IPS-18c (cell line): ENCODE measurements at regions not wholly inside any gene's neighbourhood (a gene's known extent, or its start where the extent isn't known, plus 50 kb on each side); places are given as distances from the start of the nearest gene placed in this dataset.
"Not testable (repeated sequence)": the region's sequence is repeated elsewhere in the genome, so short reads cannot be mapped to it uniquely, and the experiment has no call there.

Source experiments
- H3K4me3 ChIP-seq: 2 replicates; pipeline ENCODE4 v1.7.0; 2013; ENCODE audit warnings: low read depth, mild to moderate bottlenecking, low read length, moderate library complexity; ENCODE audit not compliant: insufficient read depth
- H3K9me3 ChIP-seq: one replicate; pipeline ENCODE4 v1.6.1; 2013; ENCODE audit warnings: mild to moderate bottlenecking, low read length, moderate library complexity; ENCODE audit not compliant: control insufficient read depth, insufficient read depth

DNA sequence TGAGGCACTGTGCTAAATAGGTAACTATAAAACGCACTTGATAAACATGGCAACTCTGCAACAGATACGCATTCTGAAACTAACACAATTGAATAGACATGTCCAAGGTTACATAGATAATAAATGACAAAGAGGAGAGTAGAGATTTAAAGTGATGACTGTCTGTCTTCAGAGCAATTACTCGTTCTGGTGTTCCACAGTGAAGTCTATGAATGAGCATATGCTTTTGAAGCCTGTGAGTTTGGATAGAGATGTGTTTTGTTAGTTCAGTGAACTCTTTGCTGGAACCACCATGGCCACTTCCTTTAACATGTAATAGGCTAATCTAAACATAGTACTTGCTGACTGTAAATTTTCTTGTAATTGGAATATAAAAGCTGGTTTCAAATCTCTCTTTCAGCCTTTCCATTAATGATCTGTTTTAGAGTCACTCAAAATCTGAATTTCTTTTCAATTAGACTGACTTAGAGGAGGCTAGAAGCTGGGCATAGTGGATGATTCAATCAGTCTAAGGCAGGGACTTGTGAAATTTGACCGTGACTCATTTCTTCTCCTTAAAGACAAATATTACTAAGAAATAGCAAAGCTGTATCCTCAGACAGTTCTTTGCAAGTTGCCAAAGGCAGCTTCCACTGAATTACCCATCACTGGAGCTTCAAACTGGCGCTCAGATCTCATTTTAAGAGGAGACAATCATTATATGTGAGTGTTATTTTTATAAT lies 1130.1 kb upstream of the CELF4 start:
- Histone ChIP-seq H3K4me3 (no peak overlapping the region), H3K9me3 (no peaks in the 10 kb centered on the region)

DNA sequence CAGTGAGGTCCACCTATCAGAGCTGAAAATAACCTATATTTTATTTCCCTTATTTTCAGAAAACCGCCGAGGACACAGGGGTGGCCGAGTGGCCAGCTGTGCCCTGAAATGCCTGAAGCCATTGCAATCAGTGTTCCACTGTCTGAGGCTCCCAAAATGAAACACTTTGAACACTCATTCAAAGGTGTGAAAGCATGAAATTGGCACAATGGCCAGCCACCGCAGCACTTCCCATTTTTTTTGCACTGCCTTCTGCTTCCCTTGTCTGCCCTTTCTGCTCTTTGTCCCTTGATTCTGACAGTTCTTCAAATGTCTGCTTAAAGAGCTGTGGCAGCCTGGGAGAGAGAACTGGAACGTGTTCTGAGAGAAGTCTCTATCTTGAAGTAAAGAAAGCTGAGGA lies 1127.5 kb upstream of the CELF4 start:
- Histone ChIP-seq H3K4me3 (no peak overlapping the region), H3K9me3 (no peaks in the 10 kb centered on the region)

DNA sequence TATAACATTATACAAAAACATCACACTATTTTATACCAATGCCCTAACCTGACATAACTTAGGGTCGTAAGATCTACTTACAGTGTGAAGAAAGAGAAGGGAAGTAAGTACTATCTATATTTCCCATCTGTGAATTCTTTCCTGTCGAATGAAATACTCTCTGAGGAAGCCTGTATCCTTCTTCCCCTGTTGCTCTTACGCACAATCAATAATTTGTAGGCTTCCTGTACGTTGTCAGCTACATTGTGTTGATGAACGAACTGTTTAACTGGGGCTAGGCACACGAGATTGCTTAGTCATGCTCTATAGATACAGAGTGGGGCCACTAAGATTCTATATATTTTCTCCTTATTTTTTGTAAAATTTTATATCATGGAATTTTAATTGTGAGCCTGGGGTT lies 1125.0 kb upstream of the CELF4 start:
- Histone ChIP-seq H3K4me3 (no peak overlapping the region), H3K9me3 (no peaks in the 10 kb centered on the region)

DNA sequence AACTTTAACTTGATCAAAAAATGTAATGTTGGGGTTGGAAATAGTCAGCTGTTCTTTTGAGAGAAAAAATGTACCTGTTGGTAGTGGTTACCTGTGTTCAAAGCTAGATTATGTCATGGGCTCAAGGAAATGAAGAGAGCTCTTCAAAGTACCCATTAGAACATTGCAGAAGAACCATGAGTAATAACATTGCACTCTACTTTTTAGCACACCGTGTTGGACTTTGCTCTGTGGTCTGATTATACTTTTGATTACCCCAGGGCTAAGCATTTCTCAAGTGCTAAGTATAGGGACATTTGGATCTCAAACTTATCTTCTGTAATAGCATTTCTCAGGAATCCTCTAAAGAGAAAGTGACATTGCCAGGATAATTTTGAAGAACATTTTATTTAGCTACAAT lies 1122.8 kb upstream of the CELF4 start:
- Histone ChIP-seq H3K9me3 (no peaks in the 10 kb centered on the region), H3K4me3 (no peak overlapping the region)

DNA sequence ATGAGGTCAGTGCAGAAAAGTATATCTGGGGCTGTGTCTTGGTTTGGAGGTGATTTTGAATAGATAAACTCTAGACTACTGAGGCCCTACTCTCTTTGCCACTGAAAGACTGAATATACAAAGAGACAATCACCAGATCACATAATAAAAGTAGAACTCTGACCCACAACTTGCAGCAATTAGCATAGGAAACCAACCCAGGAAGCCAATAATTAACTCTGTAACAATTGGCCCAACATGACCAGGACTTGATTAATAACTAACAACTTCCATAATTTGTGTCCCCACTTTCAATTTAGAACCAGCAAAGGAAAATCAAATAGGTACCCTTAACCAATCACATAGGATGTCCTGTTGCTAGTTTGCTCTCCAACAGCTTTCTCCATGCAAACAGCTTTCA lies 1104.9 kb upstream of the CELF4 start:
- H3K9me3 ChIP-seq, result no peaks in the 10 kb centered on the region

GRCh38 chr18:38664929-38665328 lies 1099.3 kb upstream of the CELF4 start:
- H3K9me3 ChIP-seq, result no peaks in the 10 kb centered on the region
- H3K4me3 ChIP-seq, result no peak overlapping the region

More for the DNA sequence above, 1104.9 kb upstream of the CELF4 start:
- no peak overlapping the region for H3K4me3 ChIP-seq

- Histone ChIP-seq H3K9me3 (no peaks in the 10 kb centered on the region), H3K4me3 (no peak overlapping the region)
Measured at GRCh38 chr18:38663682-38664081, 1098.1 kb upstream of the CELF4 start.

GRCh38 chr18:38663270-38663669 lies 1097.7 kb upstream of the CELF4 start:
- H3K9me3 ChIP-seq, result no peaks in the 10 kb centered on the region
- no peak overlapping the region for H3K4me3 ChIP-seq

DNA sequence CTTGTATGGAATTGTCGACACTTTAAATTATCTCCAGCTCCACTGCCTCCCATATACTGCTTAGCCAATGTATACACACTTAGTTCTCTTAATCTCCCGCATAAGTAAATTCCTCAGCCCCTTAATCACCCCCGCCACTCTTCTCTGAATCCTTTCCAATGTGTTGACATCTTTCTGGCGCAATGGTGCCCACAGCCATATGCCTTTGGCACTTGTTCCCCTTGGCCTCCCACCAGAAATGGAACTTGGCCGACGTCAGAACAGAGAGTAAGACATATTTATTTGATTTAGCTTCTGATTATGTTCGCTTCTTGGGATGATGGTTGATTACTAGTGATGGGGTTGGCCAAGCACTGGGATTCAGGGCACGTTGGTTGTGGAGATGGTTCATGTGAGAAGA lies 1089.3 kb upstream of the CELF4 start:
- Histone ChIP-seq H3K4me3 (no peak overlapping the region), H3K9me3 (no peaks in the 10 kb centered on the region)

DNA sequence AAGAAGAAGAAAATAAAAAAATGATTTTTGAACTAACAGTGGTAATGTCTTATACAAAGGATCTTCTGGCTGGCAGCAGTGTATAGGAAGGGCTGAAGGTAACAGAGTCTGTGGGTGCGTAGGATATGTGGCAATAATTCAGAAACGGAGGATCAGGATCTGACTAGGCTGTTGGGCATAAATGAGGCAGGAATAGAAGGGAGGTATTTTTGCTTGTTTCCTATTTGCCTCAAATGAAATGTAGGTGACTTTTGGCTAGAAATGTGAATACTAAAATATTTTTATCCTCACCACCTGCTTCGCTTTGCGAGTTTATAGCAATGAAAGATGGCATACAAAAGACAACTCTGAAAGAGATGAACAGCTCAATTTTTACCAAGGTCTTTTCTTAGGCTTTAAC lies 1086.1 kb upstream of the CELF4 start:
- Histone ChIP-seq H3K4me3 (no peak overlapping the region), H3K9me3 (no peaks in the 10 kb centered on the region)

- no peaks in the 10 kb centered on the region for H3K9me3 ChIP-seq
Measured at GRCh38 chr18:38648179-38648578, 1082.6 kb upstream of the CELF4 start.

GRCh38 chr18:38646296-38646695 lies 1080.7 kb upstream of the CELF4 start:
- H3K9me3 ChIP-seq, result no peaks in the 10 kb centered on the region
- H3K4me3 ChIP-seq, result no peak overlapping the region

More at GRCh38 chr18:38648179-38648578, 1082.6 kb upstream of the CELF4 start:
- no peak overlapping the region for H3K4me3 ChIP-seq

DNA sequence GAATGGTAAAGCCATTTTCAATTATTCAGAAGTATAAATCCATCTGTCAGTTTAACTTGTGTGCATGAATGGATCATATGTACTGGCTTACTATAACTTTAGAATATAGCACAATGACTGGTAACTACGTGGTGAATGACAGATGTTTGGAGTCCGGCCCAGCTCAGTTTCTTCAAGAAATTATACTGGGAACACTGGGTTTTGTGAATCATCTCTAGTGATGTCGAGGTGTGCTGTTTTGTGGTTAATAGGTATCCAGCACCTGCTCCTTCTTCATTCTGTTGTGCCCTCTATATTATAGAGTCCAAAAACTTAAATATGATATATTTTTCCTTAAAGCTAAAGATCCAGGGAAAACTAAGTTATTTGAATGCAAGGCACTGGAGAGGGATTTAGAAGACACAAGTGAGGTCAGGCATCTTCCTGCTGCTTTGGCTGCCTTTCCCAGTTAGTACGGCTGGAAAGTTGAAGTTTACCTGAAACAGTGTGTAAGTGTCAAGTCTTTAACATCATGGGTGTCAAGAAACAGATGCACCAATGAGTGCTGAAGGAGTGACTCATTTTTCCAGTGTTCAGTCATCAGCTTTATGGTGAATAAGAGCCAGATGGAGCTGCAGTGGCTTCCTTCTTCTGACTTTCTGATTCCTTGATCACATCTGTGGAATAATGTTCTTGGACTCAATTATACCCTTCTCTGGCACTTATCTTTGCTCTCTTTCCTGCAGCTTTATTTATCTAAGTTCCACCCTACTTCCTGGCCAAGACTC lies 1079.5 kb upstream of the CELF4 start:
- Histone ChIP-seq H3K4me3 (no peak overlapping the region), H3K9me3 (no peaks in the 10 kb centered on the region)

GRCh38 chr18:38642711-38643110 lies 1077.1 kb upstream of the CELF4 start:
- peaks cover 2% of the 10 kb centered on the region for H3K9me3 ChIP-seq
- H3K4me3 ChIP-seq, result no peak overlapping the region

DNA sequence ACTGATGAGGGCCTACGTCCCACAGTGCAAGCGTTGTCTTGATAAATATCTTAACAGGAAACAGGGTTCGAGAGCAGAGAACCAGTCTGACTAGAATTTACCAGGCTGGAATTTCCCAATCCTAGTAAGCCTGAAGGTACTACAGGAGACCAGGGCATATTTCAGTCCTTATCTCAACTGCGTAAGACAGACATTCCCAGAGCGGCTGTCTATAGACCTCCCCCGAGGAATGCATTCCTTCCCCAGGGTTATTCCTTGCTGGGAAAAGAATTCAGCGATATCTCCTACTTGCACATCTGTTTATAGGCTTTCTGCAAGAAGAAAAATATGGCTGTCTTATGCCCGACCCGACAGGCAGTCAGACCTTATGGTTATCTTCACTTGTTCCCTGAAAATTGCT lies 1074.1 kb upstream of the CELF4 start:
- H3K9me3 ChIP-seq, H3K4me3 ChIP-seq: not testable (repeated sequence)

GRCh38 chr18:38635709-38636430 lies 1070.3 kb upstream of the CELF4 start:
- Histone ChIP-seq H3K4me3 (no peak overlapping the region), H3K9me3 (peaks cover 2% of the 10 kb centered on the region)

DNA sequence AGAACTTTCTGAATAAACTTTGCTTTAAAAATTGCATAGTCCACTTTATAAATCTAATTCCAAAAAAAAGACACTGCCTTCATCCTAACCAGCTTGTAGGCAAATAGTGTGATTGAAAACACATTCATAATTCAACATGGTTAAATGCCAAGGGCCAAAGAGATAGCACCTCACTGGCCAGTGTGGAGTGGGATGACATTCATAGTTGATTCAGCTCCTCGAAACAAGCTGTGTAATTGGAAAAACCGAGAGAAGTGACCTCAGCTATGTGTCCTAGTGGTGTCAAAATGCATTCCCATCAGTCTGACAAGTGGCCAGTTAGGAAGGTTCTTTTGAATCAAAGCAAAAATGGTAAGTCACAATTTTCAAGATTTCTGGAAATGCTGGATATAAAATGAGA lies 1068.5 kb upstream of the CELF4 start:
- Histone ChIP-seq H3K9me3 (peaks cover under 1% of the 10 kb centered on the region), H3K4me3 (no peak overlapping the region)

DNA sequence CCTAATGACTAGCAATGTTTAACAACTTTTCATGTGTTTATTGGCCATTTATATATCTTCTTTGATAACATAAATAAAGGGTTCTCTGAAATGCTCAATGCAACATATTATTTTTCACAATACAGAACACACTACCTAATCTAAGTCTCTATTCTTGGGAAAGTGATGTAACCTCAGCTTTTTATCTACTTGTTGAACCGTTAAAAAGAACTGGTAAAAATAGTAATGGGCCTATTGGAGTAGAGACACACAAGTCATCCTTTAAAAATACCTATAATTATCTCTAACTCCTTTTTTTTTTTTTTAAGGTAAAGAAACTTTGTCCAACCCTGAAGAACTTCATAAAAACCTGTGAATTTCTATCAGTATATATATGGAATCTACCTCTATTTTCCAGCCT lies 1067.7 kb upstream of the CELF4 start:
- H3K4me3 ChIP-seq, result no peak overlapping the region
- H3K9me3 ChIP-seq, result no peaks in the 10 kb centered on the region
